Peyer's patch (tissue), 4 donors: ENCODE measurements at regions not wholly inside any gene's neighbourhood (a gene's known extent, or its start where the extent isn't known, plus 50 kb on each side); places are given as distances from the start of the nearest gene placed in this dataset.
A peak's percentile ranks its signal among the peaks of the same experiment; 100 is the strongest.
"Not testable (repeated sequence)": the region's sequence is repeated elsewhere in the genome, so short reads cannot be mapped to it uniquely, and the experiment has no call there.

Source experiments
- DNase-seq, 3 donors: peaks; one replicate each; pipeline ENCODE4 v3.0.0-alpha.2; 2017 to 2019
- H3K27ac ChIP-seq, 4 donors: fragments of 200-600 bp; sonication (generic); one replicate each; pipeline ENCODE4 v1.5.1; 2016 to 2019
- H3K27me3 ChIP-seq, 2 donors: fragments of 200-600 bp; sonication (generic); one replicate each; pipeline ENCODE4 v1.5.1; 2019
- H3K36me3 ChIP-seq, 3 donors: fragments of 200-600 bp; sonication (generic); one replicate each; pipeline ENCODE4 v1.5.1; 2016 to 2019
- H3K4me1 ChIP-seq, 4 donors: fragments of 200-600 bp; sonication (generic); one replicate each; pipeline ENCODE4 v1.5.1; 2016 to 2019
- H3K4me3 ChIP-seq, 4 donors: fragments of 200-600 bp; sonication (generic); 1 replicate in 3 of 4; 2 replicates in 1 of 4; pipeline ENCODE4 v1.5.1; 2016 to 2019; ENCODE audit warnings: mild to moderate bottlenecking in 1 of 4
- H3K9me3 ChIP-seq, 4 donors: fragments of 200-600 bp; sonication (generic); one replicate each; pipeline ENCODE4 v1.5.1; 2016 to 2019; ENCODE audit warnings: mild to moderate bottlenecking in 1 of 4
- CTCF ChIP-seq, 6 experiments: fragments of 450-650 bp in 4 of 6; fragments of 200-600 bp in 2 of 6; sonication (generic) in 1 of 6; IDR thresholded peaks; one replicate each; pipeline ENCODE4 v1.5.1; 2017 to 2019; ENCODE audit warnings: antibody characterized with exemption in 6 of 6, mild to moderate bottlenecking in 3 of 6, moderate library complexity in 1 of 6
- POLR2A ChIP-seq, 2 donors: fragments of 450-650 bp; IDR thresholded peaks; one replicate each; pipeline ENCODE4 v1.5.1; 2017; ENCODE audit warnings: antibody characterized with exemption in 2 of 2, mild to moderate bottlenecking in 2 of 2, moderate library complexity in 2 of 2
- small RNA-seq, 2 donors: library from RNA; depleted of rRNA; stranded (forward); fragments of <200 nt; gene quantifications; one replicate each; pipeline ENCODE3, GENCODE V24; 2016

GRCh38 chr10:25869067-25869591, 64.9 kb upstream of the MYO3A start:
- no peaks in the 10 kb centered on the region for H3K36me3 ChIP-seq
- H3K4me3 ChIP-seq, result no peak overlapping the region

GRCh38 chr10:25869609-25870008, 64.4 kb upstream of the MYO3A start:
- Histone ChIP-seq H3K9me3 (no peaks in the 10 kb centered on the region), H3K4me3 (no peak overlapping the region), H3K27me3 (no peaks in the 10 kb centered on the region), H3K36me3 (no peaks in the 10 kb centered on the region), H3K4me1 (no peaks in the 10 kb centered on the region), H3K27ac (no peak overlapping the region)
- DNase-seq, result no peak
- TF ChIP-seq POLR2A (IDR thresholded peaks at IDR 0.05) (no peak), CTCF (IDR thresholded peaks at IDR 0.05) (no peak)

More at GRCh38 chr10:25869067-25869591, 64.9 kb upstream of the MYO3A start:
- Histone ChIP-seq H3K9me3 (no peaks in the 10 kb centered on the region), H3K27me3 (no peaks in the 10 kb centered on the region), H3K27ac (no peak overlapping the region), H3K4me1 (no peaks in the 10 kb centered on the region)
- DNase-seq, result no peak
- TF ChIP-seq POLR2A (IDR thresholded peaks at IDR 0.05) (no peak), CTCF (IDR thresholded peaks at IDR 0.05) (no peak)

GRCh38 chr10:25874402-25874801, 59.6 kb upstream of the MYO3A start:
- not testable (repeated sequence) for DNase-seq, H3K9me3 ChIP-seq, H3K4me3 ChIP-seq, H3K4me1 ChIP-seq, H3K36me3 ChIP-seq, H3K27ac ChIP-seq, H3K27me3 ChIP-seq

- H3K27me3 ChIP-seq, result no peaks in the 10 kb centered on the region
- TF ChIP-seq POLR2A (IDR thresholded peaks at IDR 0.05), result no peak
- TF ChIP-seq CTCF (IDR thresholded peaks at IDR 0.05), result peak; percentile 24 to 74 (median 66)
- no peaks in the 10 kb centered on the region for H3K36me3 ChIP-seq
- no peak overlapping the region for H3K27ac ChIP-seq
- peak; percentile 56 to 86 (median 58) for DNase-seq
- no peaks in the 10 kb centered on the region for H3K9me3 ChIP-seq
- H3K4me3 ChIP-seq, result no peak overlapping the region
- H3K4me1 ChIP-seq, result no peaks in the 10 kb centered on the region
These were observed 58.4 kb upstream of the MYO3A start for GRCh38 chr10:25875556-25876165.

GRCh38 chr10:25877296-25877695, 56.7 kb upstream of the MYO3A start:
- no peak overlapping the region for H3K4me3 ChIP-seq
- H3K36me3 ChIP-seq, result no peaks in the 10 kb centered on the region
- no peaks in the 10 kb centered on the region for H3K4me1 ChIP-seq
- no peaks in the 10 kb centered on the region for H3K27me3 ChIP-seq
- H3K27ac ChIP-seq, result no peak overlapping the region
- DNase-seq, result no peak
- TF ChIP-seq CTCF (IDR thresholded peaks at IDR 0.05), result no peak
- no peak for TF ChIP-seq POLR2A (IDR thresholded peaks at IDR 0.05)
- no peaks in the 10 kb centered on the region for H3K9me3 ChIP-seq

Small RNA genes in the stretch of these regions (small RNA-seq; reads per million reads assigned to genes)
- gene RNA5SP306 (0 to 0.06 reads per million in 2 donors), gene RNU6-632P (0 reads per million in 2 donors)
